A549 (cell line): ENCODE measurements at regions not wholly inside any gene's neighbourhood (a gene's known extent, or its start where the extent isn't known, plus 50 kb on each side); places are given as distances from the start of the nearest gene placed in this dataset.

Experiments used
- ATAC-seq, 2 experiments: fragments of 200-7000 bp in 1 of 2; fragments of >200 bp in 1 of 2; cut with Nextera tagmentation in 1 of 2; cut with Tn5 transposase in 1 of 2; 3 replicates each; pipeline versions ENCODE4 v1.8.0 to v1.9.1; 2018 to 2020; ENCODE audit warnings: mild to moderate bottlenecking in 1 of 2, moderate library complexity in 1 of 2
- CTCF ChIA-PET: fragments of 300-600 bp; sonication (Branson Sonifier 250); formaldehyde crosslinking; extraction: SDS; loops from one replicate; lab custom pipeline; 2021; ENCODE audit warnings: antibody characterized with exemption, inconsistent platforms; lab: Yijun Ruan, JAX
- POLR2A ChIA-PET: fragments of 350-600 bp; formaldehyde crosslinking; extraction: SDS; loops from one replicate; lab custom pipeline; 2021; ENCODE audit warnings: antibody characterized with exemption, inconsistent platforms; lab: Yijun Ruan, JAX
- DNase-seq, 2 experiments: peaks; one replicate each; pipeline versions ENCODE4 v3.0.0 to v3.0.0-alpha.2; 2011 to 2016; ENCODE audit warnings: low read depth in 1 of 2, low spot score in 1 of 2
- FAIRE-seq: peaks from 2 replicates; lab custom pipeline; 2011; peaks lifted over from hg19 to GRCh38; lab: Jason Lieb, UNC
- H3K27ac ChIP-seq, 2 experiments: fragments of >200 bp; sonication (Bioruptor Twin); formaldehyde crosslinking; 3 replicates each; pipeline ENCODE4 v1.5.1; 2016 to 2017
- H3K4me1 ChIP-seq: fragments of >200 bp; sonication (Bioruptor Twin); formaldehyde crosslinking; 3 replicates; pipeline ENCODE4 v1.6.1; 2016
- H3K4me2 ChIP-seq: fragments of >200 bp; sonication (Bioruptor Twin); formaldehyde crosslinking; 3 replicates; pipeline ENCODE4 v1.6.1; 2016
- H3K4me3 ChIP-seq: fragments of >200 bp; sonication (Bioruptor Twin); formaldehyde crosslinking; 3 replicates; pipeline ENCODE4 v1.5.1; 2016
- H3K9me3 ChIP-seq: fragments of >200 bp; sonication (Bioruptor Twin); formaldehyde crosslinking; 3 replicates; pipeline ENCODE4 v1.6.1; 2016
- ATOH8 ChIP-seq: fragments of 250-450 bp; sonication (Bioruptor Pico); IDR thresholded peaks from 2 replicates; pipeline ENCODE4 v1.5.0; 2020; ENCODE audit warnings: low read depth, mild to moderate bottlenecking, moderate library complexity
- BHLHE40 ChIP-seq: IDR thresholded peaks from 2 replicates; pipeline ENCODE4 v1.6.1; 2012; ENCODE audit warnings: low read depth, low read length, inconsistent platforms
- CBX8 ChIP-seq: fragments of 200-600 bp; sonication (generic); IDR thresholded peaks from 2 replicates; pipeline ENCODE4 v1.6.1; 2016
- CEBPB ChIP-seq, 2 experiments: fragments of >200 bp in 1 of 2; sonication (Bioruptor Twin) in 1 of 2; formaldehyde crosslinking in 1 of 2; IDR thresholded peaks; 2 replicates each; pipeline ENCODE4 v1.6.1; 2012 to 2016
- CHD2 ChIP-seq: fragments of 150-350 bp; IDR thresholded peaks from 2 replicates; pipeline ENCODE4 v1.6.1; 2014; ENCODE audit warnings: low read length; ENCODE audit not compliant: partially characterized antibody
- CTCF ChIP-seq: fragments of >200 bp; sonication (Bioruptor Twin); formaldehyde crosslinking; IDR thresholded peaks from 3 replicates; pipeline ENCODE4 v1.5.1; 2016
- EHMT2 ChIP-seq: fragments of 200-600 bp; sonication (generic); IDR thresholded peaks from 2 replicates; pipeline ENCODE4 v1.6.1; 2016; ENCODE audit warnings: antibody characterized with exemption, low read depth, mild to moderate bottlenecking, moderate library complexity
- EP300 ChIP-seq, 2 experiments: fragments of >200 bp; sonication (Bioruptor Twin); formaldehyde crosslinking; IDR thresholded peaks; 2 replicates in 1 of 2; 3 replicates in 1 of 2; pipeline ENCODE4 v1.6.1; 2016 to 2017
- FOSB ChIP-seq: fragments of 250-450 bp; sonication (Bioruptor Pico); IDR thresholded peaks from 2 replicates; pipeline ENCODE4 v1.5.0; 2020; ENCODE audit warnings: mild to moderate bottlenecking, moderate library complexity
- HDAC2 ChIP-seq: fragments of 200-600 bp; sonication (generic); IDR thresholded peaks from 2 replicates; pipeline ENCODE4 v1.6.1; 2016
- HES2 ChIP-seq: fragments of >200 bp; sonication (Bioruptor Twin); formaldehyde crosslinking; IDR thresholded peaks from 2 replicates; pipeline ENCODE4 v1.6.1; 2016
- MAX ChIP-seq: IDR thresholded peaks from 2 replicates; pipeline ENCODE4 v1.6.1; 2012
- MYC ChIP-seq: IDR thresholded peaks from 2 replicates; pipeline ENCODE4 v1.6.1; 2012; ENCODE audit warnings: mild to moderate bottlenecking, inconsistent platforms, low read length, improper control_type of control experiment, borderline replicate concordance
- RAD21 ChIP-seq, 2 experiments: fragments of >200 bp in 1 of 2; sonication (Bioruptor Twin) in 1 of 2; formaldehyde crosslinking in 1 of 2; IDR thresholded peaks in 1 of 2; conservative IDR thresholded peaks in 1 of 2; 2 replicates in 1 of 2; 3 replicates in 1 of 2; pipeline ENCODE4 v1.6.1; 2012 to 2018; ENCODE audit warnings: inconsistent platforms in 1 of 2
- RARB ChIP-seq: fragments of 250-450 bp; sonication (Bioruptor Pico); IDR thresholded peaks from 2 replicates; pipeline ENCODE4 v1.8.0; 2021; ENCODE audit warnings: mild to moderate bottlenecking, moderate library complexity
- REST ChIP-seq: fragments of 200-600 bp; sonication (generic); IDR thresholded peaks from 2 replicates; pipeline ENCODE4 v1.6.1; 2016; ENCODE audit warnings: antibody characterized with exemption, mild to moderate bottlenecking, moderate library complexity
- RFX5 ChIP-seq: fragments of 450-650 bp; IDR thresholded peaks from 2 replicates; pipeline ENCODE4 v1.7.1; 2014; ENCODE audit warnings: antibody characterized with exemption, mild to moderate bottlenecking, moderate library complexity
- RNF2 ChIP-seq: fragments of 200-600 bp; sonication (generic); IDR thresholded peaks from 2 replicates; pipeline ENCODE4 v1.6.1; 2016; ENCODE audit warnings: low read depth, mild to moderate bottlenecking, antibody characterized with exemption, moderate library complexity, borderline replicate concordance
- USF2 ChIP-seq: fragments of 450-650 bp; IDR thresholded peaks from 2 replicates; pipeline ENCODE4 v1.6.1; 2014; ENCODE audit warnings: antibody characterized with exemption
- ZNF302 ChIP-seq: fragments of 250-450 bp; sonication (Bioruptor Pico); IDR thresholded peaks from 2 replicates; pipeline ENCODE4 v1.9.0; 2021; ENCODE audit warnings: inconsistent platforms, mild to moderate bottlenecking, moderate library complexity
- ZSCAN20 ChIP-seq: fragments of 250-450 bp; sonication (Bioruptor Pico); IDR thresholded peaks from 2 replicates; pipeline ENCODE4 v1.8.0; 2022; ENCODE audit warnings: mild to moderate bottlenecking, moderate library complexity
- WGBS: methylation state at CpG from one replicate; pipeline ENCODE4 v1.1.6; 2017; ENCODE audit errors: missing lambda C conversion rate; 5-methylcytosine and 5-hydroxymethylcytosine counted together

- H3K9me3 ChIP-seq, result no peaks in the 10 kb centered on the region
- DNase-seq (no peak), ATAC-seq (no peak), FAIRE-seq (no peak)
- CTCF ChIA-PET, result interaction anchor here (1.1 kb wide), 1 partner anchor 90 kb away, joined by 3 read pairs; no protein-coding TSS in a partner anchor
- no peak for TF ChIP-seq CEBPB (IDR thresholded peaks at IDR 0.05)
- no peak for TF ChIP-seq MYC
- no peak for TF ChIP-seq CBX8
- H3K4me3 ChIP-seq, result no peak overlapping the region
- H3K4me2 ChIP-seq, result no peak overlapping the region
- POLR2A ChIA-PET, result no interaction called here
- H3K27ac ChIP-seq, result no peak overlapping the region
- no peaks in the 10 kb centered on the region for H3K4me1 ChIP-seq
Observed at GRCh38 chr14:54085232-54085761, 128.7 kb upstream of the BMP4 start.

GRCh38 chr14:54085841-54086240, 129.2 kb upstream of the BMP4 start:
- H3K4me2 ChIP-seq, result no peak overlapping the region
- no peaks in the 10 kb centered on the region for H3K9me3 ChIP-seq
- TF ChIP-seq RAD21 (conservative IDR thresholded peaks at IDR 0.05 in 1 of 2, IDR thresholded peaks at IDR 0.05 in 1 of 2), result no peak
- no peak for TF ChIP-seq BHLHE40
- no peak for TF ChIP-seq HES2
- no peak for TF ChIP-seq HDAC2
- TF ChIP-seq EP300 (IDR thresholded peaks at IDR 0.05), result no peak
- TF ChIP-seq USF2, result no peak
- no peak for TF ChIP-seq RFX5
- no peak for TF ChIP-seq EHMT2
- no peak for TF ChIP-seq MYC
- TF ChIP-seq MAX, result no peak
- H3K4me3 ChIP-seq, result no peak overlapping the region
- no peak for DNase-seq
- no peak for FAIRE-seq
- CTCF ChIA-PET, result interaction anchor here (1.1 kb wide), 1 partner anchor 89 kb away, joined by 3 read pairs; no protein-coding TSS in a partner anchor
- no peaks in the 10 kb centered on the region for H3K4me1 ChIP-seq
- WGBS, result 70% methylated on average over 4 of the region's 4 CpGs
- H3K27ac ChIP-seq, result no peak overlapping the region
- POLR2A ChIA-PET, result no interaction called here
- ATAC-seq, result no peak

GRCh38 chr14:54086767-54087166, 130.1 kb upstream of the BMP4 start:
- H3K4me3 ChIP-seq, result no peak overlapping the region
- no peak overlapping the region for H3K27ac ChIP-seq
- no peaks in the 10 kb centered on the region for H3K4me1 ChIP-seq
- ChIA-PET CTCF (no interaction called here), POLR2A (no interaction called here)
- TF ChIP-seq FOSB (CRISPR knock-in tag), result no peak
- no peak for TF ChIP-seq BHLHE40
- TF ChIP-seq CHD2, result no peak
- TF ChIP-seq CTCF, result no peak
- no peak for TF ChIP-seq ZSCAN20 (CRISPR knock-in tag)
- no peak for TF ChIP-seq ATOH8 (CRISPR knock-in tag)
- TF ChIP-seq RARB (CRISPR knock-in tag), result no peak
- no peak for TF ChIP-seq ZNF302 (CRISPR knock-in tag)
- TF ChIP-seq REST, result no peak
- no peak for TF ChIP-seq RFX5
- TF ChIP-seq RNF2, result no peak
- DNase-seq (no peak), ATAC-seq (no peak), FAIRE-seq (no peak)
- no peak overlapping the region for H3K4me2 ChIP-seq
- 0 out of 3 replicates have a peak, but pooled peaks cover 2% of the 10 kb centered on the region for H3K9me3 ChIP-seq
- 78% methylated on average over 7 of the region's 7 CpGs for WGBS
